GM10266 (cell line): ENCODE measurements at regions not wholly inside any gene's neighbourhood (a gene's known extent, or its start where the extent isn't known, plus 50 kb on each side); places are given as distances from the start of the nearest gene placed in this dataset.
"Not testable (repeated sequence)": the region's sequence is repeated elsewhere in the genome, so short reads cannot be mapped to it uniquely, and the experiment has no call there.

Experiments used
- DNase-seq: peaks from one replicate; pipeline ENCODE4 v3.0.0; 2012; ENCODE audit errors: extremely low spot score
- CTCF ChIP-seq: IDR thresholded peaks from 2 replicates; pipeline ENCODE4 v1.5.1; 2012; ENCODE audit warnings: mild to moderate bottlenecking, low read depth; ENCODE audit not compliant: control insufficient read depth, insufficient read depth; ENCODE audit errors: missing control alignments

- no peak for DNase-seq
- no peak for TF ChIP-seq CTCF
These were observed 1140.0 kb downstream of the TMEM121 start for GRCh38 chr14:106666341-106666740.

GRCh38 chr14:106670011-106670410 lies 1143.6 kb downstream of the TMEM121 start:
- DNase-seq, result no peak
- TF ChIP-seq CTCF, result no peak

GRCh38 chr14:106674093-106674492 lies 1147.7 kb downstream of the TMEM121 start:
- not testable (repeated sequence) for DNase-seq

GRCh38 chr14:106674509-106675125 lies 1148.2 kb downstream of the TMEM121 start:
- peak; percentile 58 for TF ChIP-seq CTCF
- not testable (repeated sequence) for DNase-seq

GRCh38 chr14:106675716-106676115 lies 1149.3 kb downstream of the TMEM121 start:
- not testable (repeated sequence) for DNase-seq

- TF ChIP-seq CTCF, result no peak
These were observed 1153.4 kb downstream of the TMEM121 start for GRCh38 chr14:106679776-106680175.

GRCh38 chr14:106681161-106681560 lies 1154.8 kb downstream of the TMEM121 start:
- no peak for TF ChIP-seq CTCF
- DNase-seq, result no peak

More at GRCh38 chr14:106679776-106680175, 1153.4 kb downstream of the TMEM121 start:
- DNase-seq, result no peak

GRCh38 chr14:106681568-106681967 lies 1155.2 kb downstream of the TMEM121 start:
- TF ChIP-seq CTCF, result peak; percentile 4
- no peak for DNase-seq
